CD4-positive, alpha-beta T cell (primary cell): ENCODE measurements at regions not wholly inside any gene's neighbourhood (a gene's known extent, or its start where the extent isn't known, plus 50 kb on each side); places are given as distances from the start of the nearest gene placed in this dataset.

Experiments
- ATAC-seq: fragments of 200-7000 bp; cut with Tn5 transposase; one replicate; pipeline ENCODE4 v1.10.0; 2022; ENCODE audit warnings: mild to moderate bottlenecking; ENCODE audit not compliant: poor library complexity
- CTCF ChIA-PET: fragments of 350-600 bp; sonication (Branson Sonifier 250); formaldehyde crosslinking; loops from one replicate; lab custom pipeline; 2021; ENCODE audit warnings: antibody characterized with exemption, inconsistent platforms; lab: Charles Lee
- POLR2A ChIA-PET: fragments of 350-600 bp; sonication (Branson Sonifier 250); formaldehyde crosslinking; loops from one replicate; lab custom pipeline; 2021; ENCODE audit warnings: antibody characterized with exemption, inconsistent platforms; lab: Charles Lee
- DNase-seq, 14 experiments: peaks; one replicate each; pipeline ENCODE4 v3.0.0-alpha.2; 2013 to 2020; ENCODE audit warnings: mixed read lengths in 2 of 14
- H3K27ac ChIP-seq, 2 donors: one replicate each; pipeline versions ENCODE4 v1.5.1 to v1.7.0; 2013; ENCODE audit warnings: low read length in 2 of 2, low read depth in 1 of 2, mild to moderate bottlenecking in 1 of 2
- H3K27me3 ChIP-seq, 2 experiments: 1 replicate in 1 of 2; 2 replicates in 1 of 2; pipeline versions ENCODE4 v1.6.1 to v1.7.0; 2013; ENCODE audit warnings: low read length in 2 of 2, control low read depth in 1 of 2, mild to moderate bottlenecking in 1 of 2, moderate library complexity in 1 of 2; ENCODE audit not compliant: insufficient read depth in 2 of 2, control insufficient read depth in 1 of 2
- H3K36me3 ChIP-seq: one replicate; pipeline ENCODE4 v1.6.1; 2013; ENCODE audit warnings: low read length, control low read depth; ENCODE audit not compliant: insufficient read depth
- H3K4me1 ChIP-seq: one replicate; pipeline ENCODE4 v1.6.1; 2013; ENCODE audit warnings: low read length, control low read depth; ENCODE audit not compliant: insufficient read depth
- H3K4me3 ChIP-seq: one replicate; pipeline ENCODE4 v1.5.1; 2013; ENCODE audit warnings: mild to moderate bottlenecking, low read length, moderate library complexity
- H3K9me3 ChIP-seq, 2 experiments: 1 replicate in 1 of 2; 2 replicates in 1 of 2; pipeline versions ENCODE4 v1.6.1 to v1.7.0; 2013; ENCODE audit warnings: low read length in 2 of 2, mild to moderate bottlenecking in 2 of 2, control low read depth in 1 of 2, moderate library complexity in 1 of 2; ENCODE audit not compliant: control insufficient read depth in 1 of 2, insufficient read depth in 1 of 2
- H3K27ac Mint-ChIP-seq: one replicate; pipeline ENCODE4 v1.8.0; 2020; ENCODE audit warnings: mixed read lengths
- H3K27me3 Mint-ChIP-seq: one replicate; pipeline ENCODE4 v1.8.0; 2021; ENCODE audit warnings: mixed read lengths
- H3K36me3 Mint-ChIP-seq: one replicate; pipeline ENCODE4 v1.8.0; 2021; ENCODE audit warnings: low read depth, mixed read lengths
- H3K4me1 Mint-ChIP-seq: one replicate; pipeline ENCODE4 v1.8.0; 2021; ENCODE audit warnings: low read depth, mixed read lengths
- H3K4me3 Mint-ChIP-seq: one replicate; pipeline ENCODE4 v1.8.0; 2020; ENCODE audit warnings: mild to moderate bottlenecking, mixed read lengths
- H3K9me3 Mint-ChIP-seq: one replicate; pipeline ENCODE4 v1.8.0; 2020; ENCODE audit warnings: mixed read lengths
- CTCF ChIP-seq: fragments of 200-600 bp; IDR thresholded peaks from one replicate; pipeline ENCODE4 v1.8.0; 2022; ENCODE audit warnings: antibody characterized with exemption, mild to moderate bottlenecking
- intact Hi-C, 2 experiments: fragments of 100-400 bp; cut with DNase I in 1 of 2; cut with micrococcal nuclease in 1 of 2; formaldehyde crosslinking; loops; one replicate each; pipeline versions ENCODE4 v1.15.1 to v1.9.0; 2023 to 2025; cut with DNase I, micrococcal nuclease

GRCh38 chr11:13227676-13228255, 49.8 kb upstream of the BMAL1 start:
- POLR2A ChIA-PET = no interaction called here
- H3K27me3 ChIP-seq = peaks cover 0 to 5% of the 10 kb centered on the region in 2 experiments
- Mint-ChIP-seq H3K27me3 (no peaks in the 10 kb centered on the region), H3K36me3 (no peaks in the 10 kb centered on the region), H3K4me1 (no peaks in the 10 kb centered on the region), H3K4me3 (no peak overlapping the region), H3K27ac (no peak overlapping the region), H3K9me3 (no peaks in the 10 kb centered on the region)
- no peaks in the 10 kb centered on the region for H3K36me3 ChIP-seq
- no peak overlapping the region for H3K27ac ChIP-seq
- intact Hi-C loops = no loop called here
- no peak overlapping the region for H3K4me3 ChIP-seq
- DNase-seq (no peak), ATAC-seq (no peak)
- H3K9me3 ChIP-seq = no peaks in the 10 kb centered on the region
- H3K4me1 ChIP-seq = no peaks in the 10 kb centered on the region
- CTCF ChIA-PET = no interaction called here
- no peak for TF ChIP-seq CTCF
